DND-41 (cell line): ENCODE measurements at regions not wholly inside any gene's neighbourhood (a gene's known extent, or its start where the extent isn't known, plus 50 kb on each side); places are given as distances from the start of the nearest gene placed in this dataset.
"Not testable (repeated sequence)": the region's sequence is repeated elsewhere in the genome, so short reads cannot be mapped to it uniquely, and the experiment has no call there.

Experiments used
- ATAC-seq: fragments of 200-7000 bp; cut with Tn5 transposase; 3 replicates; pipeline ENCODE4 v1.9.1; 2021; ENCODE audit warnings: low read depth; ENCODE audit not compliant: insufficient read depth
- DNase-seq: peaks from one replicate; pipeline ENCODE4 v3.0.0-alpha.2; 2020
- H2AFZ ChIP-seq: 2 replicates; pipeline ENCODE4 v1.6.0; 2012; ENCODE audit warnings: low read depth, low read length
- H3K27ac ChIP-seq: 2 replicates; pipeline ENCODE4 v1.5.1; 2012; ENCODE audit warnings: low read length, inconsistent platforms
- H3K27me3 ChIP-seq: fragments of 200-600 bp; sonication (generic); 2 replicates; pipeline ENCODE4 v1.6.0; 2012; ENCODE audit warnings: low read length, mild to moderate bottlenecking, inconsistent platforms; ENCODE audit not compliant: insufficient read depth, poor library complexity
- H3K36me3 ChIP-seq: 2 replicates; pipeline ENCODE4 v1.5.1; 2012; ENCODE audit warnings: low read length, inconsistent platforms; ENCODE audit not compliant: insufficient read depth
- H3K4me1 ChIP-seq: 2 replicates; pipeline ENCODE4 v1.5.1; 2012; ENCODE audit warnings: mild to moderate bottlenecking, low read length; ENCODE audit not compliant: insufficient read depth
- H3K4me2 ChIP-seq: 2 replicates; pipeline ENCODE4 v1.6.0; 2012; ENCODE audit warnings: mild to moderate bottlenecking, moderate library complexity, low read length, inconsistent platforms; ENCODE audit not compliant: insufficient read depth
- H3K4me3 ChIP-seq, 2 experiments: fragments of 200-600 bp in 1 of 2; shearing (Covaris generic) in 1 of 2; 2 replicates each; pipeline ENCODE4 v1.5.1; 2012 to 2016; ENCODE audit warnings: inconsistent platforms in 2 of 2, low read length in 2 of 2, mild to moderate bottlenecking in 2 of 2, low read depth in 1 of 2, moderate library complexity in 1 of 2
- H3K79me2 ChIP-seq: 2 replicates; pipeline ENCODE4 v1.6.0; 2012; ENCODE audit warnings: low read length, inconsistent platforms; ENCODE audit not compliant: insufficient read depth
- H3K9ac ChIP-seq: 2 replicates; pipeline ENCODE4 v1.6.0; 2012; ENCODE audit warnings: low read depth, mild to moderate bottlenecking, inconsistent platforms, low read length, moderate library complexity
- H3K9me3 ChIP-seq: 2 replicates; pipeline ENCODE4 v1.5.1; 2012; ENCODE audit warnings: low read length, moderate library complexity, mild to moderate bottlenecking, inconsistent platforms; ENCODE audit not compliant: insufficient read depth, severe bottlenecking
- H4K20me1 ChIP-seq: 2 replicates; pipeline ENCODE4 v1.6.0; 2012; ENCODE audit warnings: low read length; ENCODE audit not compliant: insufficient read depth
- CTCF ChIP-seq: IDR thresholded peaks from 2 replicates; pipeline ENCODE4 v1.5.1; 2012; ENCODE audit warnings: borderline replicate concordance, low read length, moderate library complexity, mild to moderate bottlenecking; ENCODE audit not compliant: poor library complexity, severe bottlenecking; ENCODE audit errors: extremely low read depth
- EZH2 ChIP-seq: IDR thresholded peaks from 3 replicates; pipeline ENCODE4 v1.6.1; 2012; ENCODE audit warnings: borderline replicate concordance, low read depth, mild to moderate bottlenecking, moderate library complexity, low read length, inconsistent platforms; ENCODE audit not compliant: severe bottlenecking

DNA sequence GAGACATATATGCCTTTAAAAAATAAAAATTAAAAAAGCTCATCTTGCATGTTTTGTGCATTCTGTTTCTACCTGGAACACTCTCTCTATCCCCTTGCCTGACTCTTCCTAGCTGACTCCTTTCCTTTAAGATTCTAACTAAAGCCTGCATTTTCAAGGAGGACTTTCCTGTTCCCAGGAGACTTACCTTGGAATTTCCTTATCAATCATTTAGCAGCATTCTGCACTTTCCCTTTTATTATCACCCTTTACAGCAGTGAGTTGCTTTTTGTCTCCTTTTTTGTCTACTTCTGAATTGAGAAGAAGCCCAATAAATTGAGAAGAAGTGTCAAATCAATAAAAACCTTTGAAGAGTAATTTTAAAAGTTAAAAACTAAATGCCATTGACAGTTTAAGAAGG, 142.2 kb upstream of the TMEM196 start:
- Histone ChIP-seq H3K27ac (no peak overlapping the region), H3K79me2 (no peaks in the 10 kb centered on the region), H3K9me3 (no peaks in the 10 kb centered on the region), H3K4me2 (no peak overlapping the region), H4K20me1 (no peaks in the 10 kb centered on the region), H3K9ac (no peak overlapping the region), H3K4me1 (no peaks in the 10 kb centered on the region), H2AFZ (no peak overlapping the region), H3K27me3 (no peaks in the 10 kb centered on the region), H3K36me3 (no peaks in the 10 kb centered on the region), H3K4me3 (no peak overlapping the region)
- ATAC-seq: no peak
- TF ChIP-seq CTCF (no peak), EZH2 (no peak)
- no peak for DNase-seq

DNA sequence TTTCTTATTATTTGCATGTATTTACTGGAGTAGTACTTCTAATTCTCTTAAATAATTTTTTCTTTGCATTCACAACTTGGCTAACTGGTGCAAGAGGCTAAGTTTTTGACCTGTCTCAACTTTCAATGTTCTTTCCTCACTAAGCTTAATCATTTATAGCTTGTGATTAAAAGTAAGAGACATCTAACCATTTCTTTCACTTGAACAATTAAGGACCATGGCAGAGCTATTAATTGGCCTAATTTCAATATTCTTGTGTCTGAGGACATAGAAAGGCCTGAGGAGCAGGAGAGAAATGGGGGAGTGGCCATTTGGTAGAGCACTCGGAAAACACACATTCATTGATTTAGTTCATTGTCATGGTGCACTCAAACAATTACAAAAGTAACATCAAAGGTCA, 141.4 kb upstream of the TMEM196 start:
- ATAC-seq (no peak), DNase-seq (no peak)
- H3K4me3 ChIP-seq: no peak overlapping the region
- H2AFZ ChIP-seq: no peak overlapping the region
- no peaks in the 10 kb centered on the region for H3K79me2 ChIP-seq
- no peaks in the 10 kb centered on the region for H3K36me3 ChIP-seq
- no peaks in the 10 kb centered on the region for H3K4me1 ChIP-seq
- H3K9me3 ChIP-seq: no peaks in the 10 kb centered on the region
- H3K4me2 ChIP-seq: no peak overlapping the region
- no peak overlapping the region for H3K9ac ChIP-seq
- no peak for TF ChIP-seq CTCF
- TF ChIP-seq EZH2: no peak
- no peaks in the 10 kb centered on the region for H3K27me3 ChIP-seq
- H3K27ac ChIP-seq: no peak overlapping the region
- no peaks in the 10 kb centered on the region for H4K20me1 ChIP-seq

GRCh38 chr7:19900118-19900517, 126.7 kb upstream of the TMEM196 start:
- Histone ChIP-seq H3K79me2 (no peaks in the 10 kb centered on the region), H3K27me3 (no peaks in the 10 kb centered on the region), H2AFZ (no peak overlapping the region), H3K27ac (no peak overlapping the region), H3K4me3 (no peak overlapping the region), H3K4me1 (no peaks in the 10 kb centered on the region), H3K4me2 (no peak overlapping the region), H3K9me3 (no peaks in the 10 kb centered on the region), H3K9ac (no peak overlapping the region), H3K36me3 (no peaks in the 10 kb centered on the region), H4K20me1 (no peaks in the 10 kb centered on the region)
- TF ChIP-seq CTCF (no peak), EZH2 (no peak)
- ATAC-seq (no peak), DNase-seq (no peak)

GRCh38 chr7:19899529-19899928, 126.1 kb upstream of the TMEM196 start:
- H3K79me2 ChIP-seq: no peaks in the 10 kb centered on the region
- no peak overlapping the region for H3K4me3 ChIP-seq
- H3K27me3 ChIP-seq: no peaks in the 10 kb centered on the region
- no peak overlapping the region for H2AFZ ChIP-seq
- no peak overlapping the region for H3K9ac ChIP-seq
- TF ChIP-seq EZH2 (no peak), CTCF (no peak)
- no peaks in the 10 kb centered on the region for H3K9me3 ChIP-seq
- ATAC-seq (no peak), DNase-seq (no peak)
- H3K4me2 ChIP-seq: no peak overlapping the region
- H3K27ac ChIP-seq: no peak overlapping the region
- no peaks in the 10 kb centered on the region for H4K20me1 ChIP-seq
- H3K36me3 ChIP-seq: no peaks in the 10 kb centered on the region
- H3K4me1 ChIP-seq: no peaks in the 10 kb centered on the region

DNA sequence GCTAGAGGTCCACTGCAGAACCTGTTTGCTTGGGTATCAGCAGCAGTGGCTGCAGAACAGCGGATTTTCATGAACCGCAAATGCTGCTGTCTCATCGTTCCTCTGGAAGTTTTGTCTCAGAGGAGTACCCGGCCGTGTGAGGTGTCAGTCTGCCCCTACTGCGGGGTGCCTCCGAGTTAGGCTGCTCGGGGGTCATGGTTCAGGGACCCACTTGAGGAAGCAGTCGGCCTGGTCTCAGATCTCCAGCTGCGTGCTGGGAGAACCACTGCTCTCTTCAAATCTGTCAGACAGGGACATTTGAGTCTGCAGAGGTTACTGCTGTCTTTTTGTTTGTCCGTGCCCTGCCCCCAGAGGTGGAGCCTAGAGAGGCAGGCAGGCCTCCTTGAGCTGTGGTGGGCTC, 109.5 kb upstream of the TMEM196 start:
- ATAC-seq, H2AFZ ChIP-seq, H3K79me2 ChIP-seq, H3K9ac ChIP-seq, DNase-seq, H3K27ac ChIP-seq, H4K20me1 ChIP-seq, H3K27me3 ChIP-seq, H3K4me3 ChIP-seq, H3K4me1 ChIP-seq, H3K4me2 ChIP-seq, H3K9me3 ChIP-seq, H3K36me3 ChIP-seq: not testable (repeated sequence)
